Prostate gland (tissue), 2 donors: ENCODE measurements at regions not wholly inside any gene's neighbourhood (a gene's known extent, or its start where the extent isn't known, plus 50 kb on each side); places are given as distances from the start of the nearest gene placed in this dataset.
"Not testable (repeated sequence)": the region's sequence is repeated elsewhere in the genome, so short reads cannot be mapped to it uniquely, and the experiment has no call there.

Source experiments
- DNase-seq: peaks from one replicate; pipeline ENCODE4 v3.0.0-alpha.2; 2019; ENCODE audit warnings: low spot score
- H3K27ac ChIP-seq, 2 donors: fragments of 200-600 bp; sonication (generic); 2 replicates each; pipeline ENCODE4 v1.5.1; 2017 to 2019
- H3K27me3 ChIP-seq: fragments of 200-600 bp; sonication (generic); replicated peaks from 2 replicates; pipeline ENCODE4 v1.5.1; 2019; ENCODE audit not compliant: insufficient read depth
- H3K36me3 ChIP-seq, 2 donors: fragments of 200-600 bp; sonication (generic); 1 replicate in 1 of 2; 2 replicates in 1 of 2; pipeline versions ENCODE4 v1.5.1 to v1.8.1; 2017 to 2019
- H3K4me1 ChIP-seq: fragments of 200-600 bp; sonication (generic); replicated peaks from 2 replicates; pipeline ENCODE4 v1.5.1; 2019
- H3K4me3 ChIP-seq, 2 donors: fragments of 200-600 bp; sonication (generic); 2 replicates each; pipeline ENCODE4 v1.5.1; 2017 to 2019
- H3K9me3 ChIP-seq: fragments of 200-600 bp; sonication (generic); 2 replicates; pipeline ENCODE4 v1.5.1; 2017
- CTCF ChIP-seq, 4 experiments: fragments of 200-600 bp in 2 of 4; fragments of 450-650 bp in 2 of 4; sonication (generic) in 2 of 4; IDR thresholded peaks; 1 replicate in 3 of 4; 2 replicates in 1 of 4; pipeline ENCODE4 v1.5.1; 2016 to 2019; ENCODE audit warnings: antibody characterized with exemption in 4 of 4, mild to moderate bottlenecking in 2 of 4, moderate library complexity in 2 of 4
- POLR2A ChIP-seq: fragments of 450-650 bp; IDR thresholded peaks from one replicate; pipeline ENCODE4 v1.6.1; 2016; ENCODE audit warnings: antibody characterized with exemption, mild to moderate bottlenecking
- POLR2AphosphoS5 ChIP-seq: sonication (generic); formaldehyde crosslinking; IDR thresholded peaks from one replicate; pipeline ENCODE4 v1.6.1; 2017; ENCODE audit warnings: antibody characterized with exemption
- WGBS: methylation state at CpG from one replicate; pipeline ENCODE4 v1.1.5; 2018; 5-methylcytosine and 5-hydroxymethylcytosine counted together
- intact Hi-C: fragments of 100-400 bp; cut with DNase I; formaldehyde crosslinking; loops from one replicate; pipeline ENCODE4 v1.14.2; 2022

- Histone ChIP-seq H3K27ac (no peak overlapping the region), H3K4me3 (no peak overlapping the region), H3K9me3 (no peaks in the 10 kb centered on the region), H3K27me3 (no peaks in the 10 kb centered on the region), H3K4me1 (no peaks in the 10 kb centered on the region), H3K36me3 (no peaks in the 10 kb centered on the region)
- intact Hi-C loops, result no loop called here
- DNase-seq, result no peak
- 78% methylated on average over 6 of the region's 6 CpGs for WGBS
- TF ChIP-seq POLR2AphosphoS5, result no peak
- no peak for TF ChIP-seq POLR2A
- no peak for TF ChIP-seq CTCF (IDR thresholded peaks at IDR 0.05)
Measured at GRCh38 chr9:129544761-129545160, 76.1 kb downstream of the C9orf50 start.

GRCh38 chr9:129542741-129543140 lies 78.2 kb downstream of the C9orf50 start:
- no peak for DNase-seq
- no peak overlapping the region for H3K4me3 ChIP-seq

GRCh38 chr9:129541270-129541669 lies 79.6 kb downstream of the C9orf50 start:
- no peaks in the 10 kb centered on the region for H3K36me3 ChIP-seq
- intact Hi-C loops, result no loop called here
- no peak overlapping the region for H3K27ac ChIP-seq
- no peaks in the 10 kb centered on the region for H3K27me3 ChIP-seq
- H3K4me1 ChIP-seq, result no peaks in the 10 kb centered on the region
- WGBS, result 89% methylated on average over 2 of the region's 2 CpGs
- H3K9me3 ChIP-seq, result no peaks in the 10 kb centered on the region
- no peak for DNase-seq
- no peak for TF ChIP-seq POLR2AphosphoS5
- TF ChIP-seq POLR2A, result no peak
- TF ChIP-seq CTCF (IDR thresholded peaks at IDR 0.05), result no peak
- H3K4me3 ChIP-seq, result no peak overlapping the region

More at GRCh38 chr9:129542741-129543140, 78.2 kb downstream of the C9orf50 start:
- H3K27ac ChIP-seq, result no peak overlapping the region
- TF ChIP-seq POLR2AphosphoS5, result no peak
- no peak for TF ChIP-seq CTCF (IDR thresholded peaks at IDR 0.05)
- TF ChIP-seq POLR2A, result no peak
- WGBS, result 81% methylated on average over 4 of the region's 4 CpGs
- intact Hi-C loops, result no loop called here
- H3K9me3 ChIP-seq, result no peaks in the 10 kb centered on the region
- no peaks in the 10 kb centered on the region for H3K36me3 ChIP-seq
- no peaks in the 10 kb centered on the region for H3K4me1 ChIP-seq
- H3K27me3 ChIP-seq, result no peaks in the 10 kb centered on the region

GRCh38 chr9:129539446-129539845 lies 81.5 kb downstream of the C9orf50 start:
- no peaks in the 10 kb centered on the region for H3K36me3 ChIP-seq
- DNase-seq, result no peak
- 94% methylated on average over 4 of the region's 4 CpGs for WGBS
- no peaks in the 10 kb centered on the region for H3K4me1 ChIP-seq
- no peaks in the 10 kb centered on the region for H3K27me3 ChIP-seq
- no peak overlapping the region for H3K27ac ChIP-seq
- H3K4me3 ChIP-seq, result no peak overlapping the region
- TF ChIP-seq POLR2AphosphoS5 (no peak), POLR2A (no peak), CTCF (IDR thresholded peaks at IDR 0.05) (no peak)
- H3K9me3 ChIP-seq, result no peaks in the 10 kb centered on the region
- intact Hi-C loops, result no loop called here

GRCh38 chr9:129531860-129532402 lies 89.0 kb downstream of the C9orf50 start:
- intact Hi-C loops, DNase-seq, H3K4me1 ChIP-seq, H3K9me3 ChIP-seq, H3K36me3 ChIP-seq, H3K4me3 ChIP-seq, H3K27me3 ChIP-seq, H3K27ac ChIP-seq: not testable (repeated sequence)
- WGBS, result 92% methylated on average over 5 of the region's 5 CpGs

GRCh38 chr9:129527955-129528354 lies 92.9 kb downstream of the C9orf50 start:
- WGBS, result 100% methylated on average over 1 of the region's 1 CpG
- H3K36me3 ChIP-seq, H3K9me3 ChIP-seq, H3K27me3 ChIP-seq, DNase-seq, H3K4me1 ChIP-seq, H3K4me3 ChIP-seq, intact Hi-C loops, H3K27ac ChIP-seq: not testable (repeated sequence)
